Cardiac muscle cell (in vitro differentiated cells and primary cell): ENCODE measurements at regions not wholly inside any gene's neighbourhood (a gene's known extent, or its start where the extent isn't known, plus 50 kb on each side); places are given as distances from the start of the nearest gene placed in this dataset.
A peak's percentile ranks its signal among the peaks of the same experiment; 100 is the strongest.

Experiments
- DNase-seq, 2 donors: peaks; one replicate each; pipeline versions ENCODE4 v3.0.0 to v3.0.0-alpha.2; 2010 to 2017; ENCODE audit warnings: low read depth in 1 of 2, low spot score in 1 of 2
- H3K27ac ChIP-seq: fragments of 200-600 bp; sonication (generic); 2 replicates; pipeline ENCODE4 v1.5.1; 2016
- H3K27me3 ChIP-seq: fragments of 200-600 bp; sonication (generic); 2 replicates; pipeline ENCODE4 v1.6.0; 2016; ENCODE audit warnings: control low read depth
- H3K36me3 ChIP-seq: fragments of 200-600 bp; sonication (generic); 2 replicates; pipeline ENCODE4 v1.5.1; 2016; ENCODE audit warnings: control low read depth
- H3K4me1 ChIP-seq: fragments of 200-600 bp; sonication (generic); 2 replicates; pipeline ENCODE4 v1.8.1; 2017; ENCODE audit warnings: low read depth, mild to moderate bottlenecking, mixed run types
- H3K4me3 ChIP-seq: fragments of 200-600 bp; sonication (generic); 2 replicates; pipeline ENCODE4 v1.5.1; 2016; ENCODE audit warnings: mild to moderate bottlenecking
- H3K9me3 ChIP-seq: fragments of 200-600 bp; sonication (generic); 2 replicates; pipeline ENCODE4 v1.5.1; 2017; ENCODE audit warnings: low read depth, mild to moderate bottlenecking, control low read depth
- TF ChIP-seq, protein P1 (sequence below): IDR thresholded peaks from 2 replicates; pipeline ENCODE4 v1.5.1; 2012; ENCODE audit warnings: low read depth, mild to moderate bottlenecking, low read length

DNA sequence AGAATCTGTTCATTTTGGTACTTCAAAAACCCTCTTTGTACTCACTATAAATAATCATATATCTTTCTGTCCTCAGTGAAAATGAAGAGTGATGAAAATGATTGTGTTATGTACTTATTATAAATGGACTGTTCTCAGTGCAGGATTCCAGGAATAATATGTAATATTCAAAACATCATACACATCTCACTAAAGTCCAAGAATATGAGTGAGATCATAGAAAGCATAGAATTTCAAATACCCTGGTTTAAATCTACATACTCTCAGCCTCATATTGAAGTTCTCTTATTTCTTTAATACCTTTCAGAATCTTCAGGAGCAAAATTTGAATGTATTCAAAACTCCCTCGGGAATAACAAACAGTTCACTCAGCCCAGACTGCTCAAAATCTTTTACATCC, 868.0 kb downstream of the SLITRK6 start:
- Histone ChIP-seq H3K9me3 (no peaks in the 10 kb centered on the region), H3K27ac (no peak overlapping the region)
- DNase-seq, result no peak

DNA sequence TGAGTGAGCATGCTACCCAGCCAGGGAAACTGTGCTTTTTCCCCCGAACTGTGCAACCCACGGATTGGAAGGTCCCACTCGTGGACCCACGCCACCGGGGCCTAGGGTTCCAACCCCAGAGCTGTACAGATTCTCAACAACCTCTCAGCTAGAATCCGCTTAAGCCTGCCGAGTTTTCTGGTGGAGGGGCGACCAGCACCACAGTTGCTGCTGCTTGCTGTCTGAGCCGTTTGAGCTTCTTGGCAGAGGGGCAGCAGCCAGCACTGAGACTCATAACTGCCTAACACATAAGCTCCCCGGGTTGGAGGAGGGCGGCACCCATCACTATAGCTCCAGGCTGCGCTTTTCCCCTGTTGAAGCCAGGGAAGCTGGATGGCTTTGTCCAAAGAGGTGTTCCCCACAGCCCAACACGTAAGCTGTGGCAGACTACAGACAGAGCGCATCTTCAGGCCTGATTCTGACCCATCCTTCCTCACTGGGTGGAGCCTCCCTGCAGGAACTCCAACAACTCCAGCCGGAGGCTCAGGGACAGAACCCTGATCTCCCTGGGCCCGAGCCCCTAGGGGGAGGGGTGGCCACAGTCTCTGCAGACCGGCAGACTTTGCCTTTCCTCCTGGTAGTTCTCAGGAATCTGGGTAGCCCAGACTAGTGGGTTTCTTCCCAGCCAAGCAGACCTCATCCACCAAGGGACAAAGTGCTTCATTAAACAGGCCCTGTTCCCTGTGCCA, 871.6 kb downstream of the SLITRK6 start:
- Histone ChIP-seq H3K4me1 (no peaks in the 10 kb centered on the region), H3K36me3 (no peaks in the 10 kb centered on the region), H3K4me3 (no peak overlapping the region), H3K9me3 (no peaks in the 10 kb centered on the region), H3K27ac (no peak overlapping the region), H3K27me3 (no peaks in the 10 kb centered on the region)
- TF ChIP-seq, protein P1, sequence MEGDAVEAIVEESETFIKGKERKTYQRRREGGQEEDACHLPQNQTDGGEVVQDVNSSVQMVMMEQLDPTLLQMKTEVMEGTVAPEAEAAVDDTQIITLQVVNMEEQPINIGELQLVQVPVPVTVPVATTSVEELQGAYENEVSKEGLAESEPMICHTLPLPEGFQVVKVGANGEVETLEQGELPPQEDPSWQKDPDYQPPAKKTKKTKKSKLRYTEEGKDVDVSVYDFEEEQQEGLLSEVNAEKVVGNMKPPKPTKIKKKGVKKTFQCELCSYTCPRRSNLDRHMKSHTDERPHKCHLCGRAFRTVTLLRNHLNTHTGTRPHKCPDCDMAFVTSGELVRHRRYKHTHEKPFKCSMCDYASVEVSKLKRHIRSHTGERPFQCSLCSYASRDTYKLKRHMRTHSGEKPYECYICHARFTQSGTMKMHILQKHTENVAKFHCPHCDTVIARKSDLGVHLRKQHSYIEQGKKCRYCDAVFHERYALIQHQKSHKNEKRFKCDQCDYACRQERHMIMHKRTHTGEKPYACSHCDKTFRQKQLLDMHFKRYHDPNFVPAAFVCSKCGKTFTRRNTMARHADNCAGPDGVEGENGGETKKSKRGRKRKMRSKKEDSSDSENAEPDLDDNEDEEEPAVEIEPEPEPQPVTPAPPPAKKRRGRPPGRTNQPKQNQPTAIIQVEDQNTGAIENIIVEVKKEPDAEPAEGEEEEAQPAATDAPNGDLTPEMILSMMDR, result no peak
- no peak for DNase-seq

More for the DNA sequence above, 868.0 kb downstream of the SLITRK6 start:
- TF ChIP-seq, protein P1, result no peak
- H3K27me3 ChIP-seq, result no peaks in the 10 kb centered on the region
- no peaks in the 10 kb centered on the region for H3K36me3 ChIP-seq
- no peaks in the 10 kb centered on the region for H3K4me1 ChIP-seq
- no peak overlapping the region for H3K4me3 ChIP-seq

DNA sequence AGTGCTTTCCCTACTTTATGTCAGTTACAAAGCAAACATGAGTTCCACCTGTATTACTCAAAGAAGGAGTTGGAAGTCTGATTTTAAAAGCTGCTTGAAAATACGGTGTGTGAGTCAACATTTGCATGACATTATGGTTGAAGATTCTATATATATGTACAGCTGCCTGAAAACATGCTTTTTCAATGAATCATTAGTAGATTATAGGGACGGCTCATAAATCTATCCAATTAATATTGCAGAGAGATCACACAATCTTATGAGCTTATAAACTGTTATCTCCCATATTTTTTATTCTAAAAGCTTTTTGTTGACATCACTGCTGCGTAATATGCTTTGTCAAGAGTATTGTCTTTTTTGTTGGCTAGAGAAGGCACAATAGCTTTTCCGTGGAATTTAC, 873.8 kb downstream of the SLITRK6 start:
- H3K36me3 ChIP-seq, result no peaks in the 10 kb centered on the region
- no peak overlapping the region for H3K27ac ChIP-seq
- no peaks in the 10 kb centered on the region for H3K9me3 ChIP-seq
- TF ChIP-seq, protein P1, result no peak
- H3K4me1 ChIP-seq, result no peaks in the 10 kb centered on the region
- DNase-seq, result no peak
- H3K27me3 ChIP-seq, result no peaks in the 10 kb centered on the region
- no peak overlapping the region for H3K4me3 ChIP-seq

DNA sequence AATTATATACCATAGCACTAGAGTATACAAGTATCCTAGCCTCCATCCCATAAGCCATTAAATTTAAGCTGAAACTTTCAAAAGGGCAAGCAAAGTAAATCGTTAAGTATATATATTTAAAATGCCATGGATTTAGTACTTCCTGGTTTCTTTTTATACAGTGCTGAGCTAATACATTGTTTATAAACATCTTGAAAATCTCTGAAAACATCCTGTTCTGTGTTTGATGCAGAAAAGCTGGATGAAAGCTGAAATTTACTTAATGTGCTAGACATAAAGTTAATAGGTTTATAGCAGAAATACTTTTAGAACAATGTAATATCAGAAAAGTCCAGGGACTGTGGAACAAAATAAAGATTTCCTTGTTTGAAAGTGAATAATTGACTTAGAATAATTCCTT, 875.4 kb downstream of the SLITRK6 start:
- Histone ChIP-seq H3K36me3 (no peaks in the 10 kb centered on the region), H3K4me3 (no peak overlapping the region), H3K27me3 (no peaks in the 10 kb centered on the region), H3K27ac (no peak overlapping the region), H3K4me1 (no peaks in the 10 kb centered on the region), H3K9me3 (no peaks in the 10 kb centered on the region)
- no peak for DNase-seq
- TF ChIP-seq, protein P1, result no peak

DNA sequence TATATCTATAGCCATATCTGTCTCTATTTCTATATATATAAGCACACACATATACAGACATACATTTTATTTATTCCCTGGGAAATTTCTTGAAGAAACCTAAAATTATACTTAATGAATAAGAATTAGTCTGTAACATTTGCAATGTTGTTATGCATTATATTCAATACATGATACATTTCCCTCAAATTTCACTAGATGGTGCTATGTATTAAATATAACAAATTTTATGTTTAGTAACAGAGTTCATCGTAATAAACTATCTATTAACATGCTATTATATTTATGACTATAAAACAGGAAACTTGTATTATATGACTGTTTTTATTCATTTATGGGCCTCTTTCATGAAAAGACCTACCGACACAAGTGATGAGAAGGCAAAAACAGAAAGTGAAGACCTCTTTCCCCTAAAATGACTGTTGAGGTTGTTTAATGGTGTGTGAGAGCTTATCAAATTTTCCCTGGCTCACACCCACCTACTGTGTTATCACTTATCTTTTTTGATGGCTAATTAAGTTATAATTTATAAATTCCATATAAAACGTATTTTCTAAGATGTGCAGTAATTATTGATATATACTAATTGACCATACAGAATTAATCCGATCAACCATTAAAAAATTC, 881.9 kb downstream of the SLITRK6 start:
- no peaks in the 10 kb centered on the region for H3K36me3 ChIP-seq
- DNase-seq, result peak; percentile 10 to 30

More for the DNA sequence above, 881.9 kb downstream of the SLITRK6 start:
- no peak overlapping the region for H3K4me3 ChIP-seq
- TF ChIP-seq, protein P1, result peak; percentile 31
- no peaks in the 10 kb centered on the region for H3K9me3 ChIP-seq
- H3K27ac ChIP-seq, result no peak overlapping the region
- H3K4me1 ChIP-seq, result no peaks in the 10 kb centered on the region
- H3K27me3 ChIP-seq, result no peaks in the 10 kb centered on the region
